C4-2B (cell line): ENCODE measurements at regions not wholly inside any gene's neighbourhood (a gene's known extent, or its start where the extent isn't known, plus 50 kb on each side); places are given as distances from the start of the nearest gene placed in this dataset.

Experiments used
- H3K27ac ChIP-seq: fragments of 450-650 bp; 2 replicates; pipeline ENCODE4 v1.5.1; 2017
- ZFX ChIP-seq: fragments of 450-650 bp; IDR thresholded peaks from 2 replicates; pipeline ENCODE4 v1.6.1; 2017
- TF ChIP-seq, protein P1 (sequence below): fragments of 450-650 bp; conservative IDR thresholded peaks from 2 replicates; pipeline ENCODE4 v1.5.1; 2017; ENCODE audit warnings: mild to moderate bottlenecking

DNA sequence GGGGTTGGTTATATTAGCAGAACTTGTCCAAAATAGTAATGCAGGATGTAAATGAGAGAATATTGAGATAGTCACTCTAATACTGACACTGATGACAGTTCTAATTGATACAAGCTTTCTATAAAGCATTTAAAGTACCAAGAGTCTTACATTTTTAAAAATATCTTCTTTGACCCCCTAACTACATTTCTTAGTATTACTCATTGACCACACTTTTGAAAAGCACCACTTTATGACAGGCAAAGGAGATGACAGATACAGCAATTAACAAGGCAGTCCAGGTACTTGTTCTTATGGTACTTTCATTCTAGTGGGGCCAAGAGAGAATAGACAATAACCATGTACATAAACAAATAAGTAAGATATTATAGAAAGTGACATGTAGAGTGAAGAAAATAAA, 139.4 kb upstream of the EYA4 start:
- TF ChIP-seq, protein P1, sequence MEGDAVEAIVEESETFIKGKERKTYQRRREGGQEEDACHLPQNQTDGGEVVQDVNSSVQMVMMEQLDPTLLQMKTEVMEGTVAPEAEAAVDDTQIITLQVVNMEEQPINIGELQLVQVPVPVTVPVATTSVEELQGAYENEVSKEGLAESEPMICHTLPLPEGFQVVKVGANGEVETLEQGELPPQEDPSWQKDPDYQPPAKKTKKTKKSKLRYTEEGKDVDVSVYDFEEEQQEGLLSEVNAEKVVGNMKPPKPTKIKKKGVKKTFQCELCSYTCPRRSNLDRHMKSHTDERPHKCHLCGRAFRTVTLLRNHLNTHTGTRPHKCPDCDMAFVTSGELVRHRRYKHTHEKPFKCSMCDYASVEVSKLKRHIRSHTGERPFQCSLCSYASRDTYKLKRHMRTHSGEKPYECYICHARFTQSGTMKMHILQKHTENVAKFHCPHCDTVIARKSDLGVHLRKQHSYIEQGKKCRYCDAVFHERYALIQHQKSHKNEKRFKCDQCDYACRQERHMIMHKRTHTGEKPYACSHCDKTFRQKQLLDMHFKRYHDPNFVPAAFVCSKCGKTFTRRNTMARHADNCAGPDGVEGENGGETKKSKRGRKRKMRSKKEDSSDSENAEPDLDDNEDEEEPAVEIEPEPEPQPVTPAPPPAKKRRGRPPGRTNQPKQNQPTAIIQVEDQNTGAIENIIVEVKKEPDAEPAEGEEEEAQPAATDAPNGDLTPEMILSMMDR: no peak
- no peak for TF ChIP-seq ZFX
- H3K27ac ChIP-seq: no peak overlapping the region

DNA sequence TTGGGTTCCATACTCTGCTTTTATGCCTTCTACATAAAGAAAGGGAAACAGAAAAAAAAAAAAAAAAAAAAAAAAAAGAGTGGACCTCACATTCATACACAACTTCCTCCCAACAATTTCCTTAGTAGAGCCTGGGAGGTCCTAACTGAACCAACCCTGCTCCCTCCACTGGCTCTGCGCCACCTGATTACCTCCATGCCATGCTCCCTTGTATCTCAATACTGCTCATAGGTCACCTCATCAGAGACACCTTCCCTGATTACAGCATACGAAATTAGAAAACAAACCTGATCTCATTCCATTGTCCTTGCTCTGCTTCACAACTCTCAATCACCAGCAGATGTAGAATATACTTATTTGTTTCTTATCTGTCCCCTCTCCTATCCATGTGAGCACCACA, 134.2 kb upstream of the EYA4 start:
- TF ChIP-seq, protein P1: no peak
- no peak for TF ChIP-seq ZFX
- no peak overlapping the region for H3K27ac ChIP-seq

DNA sequence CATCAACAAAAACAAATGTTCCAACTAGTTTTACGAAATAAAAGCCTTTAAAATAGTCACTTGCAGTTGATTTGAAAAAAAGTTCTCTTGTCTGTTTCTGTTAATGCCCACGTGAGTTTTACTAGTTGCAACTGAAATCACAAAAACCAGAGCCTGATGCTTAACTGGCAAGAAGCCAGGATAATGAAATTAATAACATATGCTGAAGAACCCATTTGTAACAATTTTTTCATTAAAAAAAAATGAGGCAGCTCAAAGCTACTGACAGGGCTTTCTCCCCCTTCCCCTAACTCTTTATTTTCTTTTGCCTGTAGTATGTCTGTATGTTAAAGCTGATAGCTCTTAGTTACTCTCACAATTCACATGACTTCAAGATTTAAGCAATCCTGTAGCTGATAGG, 132.7 kb upstream of the EYA4 start:
- no peak overlapping the region for H3K27ac ChIP-seq
- TF ChIP-seq, protein P1: no peak
- no peak for TF ChIP-seq ZFX

DNA sequence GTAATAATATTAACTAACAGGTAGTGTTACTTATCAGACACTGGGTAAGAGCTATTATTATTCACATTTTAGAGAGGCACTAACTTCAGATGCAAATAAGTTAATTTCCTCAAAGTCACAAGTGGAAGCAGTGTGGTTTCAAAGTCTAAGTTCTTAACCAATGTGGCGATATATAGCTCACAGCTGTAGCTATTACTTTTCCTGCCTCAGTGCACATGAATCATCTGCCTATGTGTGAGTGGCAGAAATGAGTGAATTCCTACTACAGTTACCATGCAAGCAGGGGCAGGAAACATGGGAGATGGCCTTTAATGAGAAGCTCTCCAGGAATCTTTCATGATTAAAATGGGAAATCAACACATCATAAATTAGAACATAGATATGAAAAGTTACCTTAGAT, 126.2 kb upstream of the EYA4 start:
- no peak overlapping the region for H3K27ac ChIP-seq
- TF ChIP-seq ZFX: no peak
- TF ChIP-seq, protein P1: no peak

DNA sequence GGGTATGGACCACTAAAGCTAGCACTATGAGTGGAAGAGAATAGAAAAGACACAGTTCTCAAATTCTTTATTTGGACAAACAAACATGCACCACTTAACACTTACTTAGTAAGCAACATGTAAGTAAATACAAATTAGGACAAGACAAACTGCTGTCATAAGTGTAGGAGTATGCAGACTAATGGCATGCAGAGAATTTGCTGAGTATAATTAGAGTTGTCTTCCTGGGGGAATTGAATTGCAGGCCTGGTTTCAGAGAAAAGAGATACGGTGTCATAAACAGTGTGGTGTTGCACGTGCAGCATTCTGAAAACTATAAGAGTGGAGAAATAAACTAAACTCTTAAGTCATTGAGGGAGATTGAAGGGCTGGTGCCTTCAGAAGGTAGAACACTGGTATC, 125.2 kb upstream of the EYA4 start:
- no peak overlapping the region for H3K27ac ChIP-seq
- no peak for TF ChIP-seq ZFX
- TF ChIP-seq, protein P1: no peak

DNA sequence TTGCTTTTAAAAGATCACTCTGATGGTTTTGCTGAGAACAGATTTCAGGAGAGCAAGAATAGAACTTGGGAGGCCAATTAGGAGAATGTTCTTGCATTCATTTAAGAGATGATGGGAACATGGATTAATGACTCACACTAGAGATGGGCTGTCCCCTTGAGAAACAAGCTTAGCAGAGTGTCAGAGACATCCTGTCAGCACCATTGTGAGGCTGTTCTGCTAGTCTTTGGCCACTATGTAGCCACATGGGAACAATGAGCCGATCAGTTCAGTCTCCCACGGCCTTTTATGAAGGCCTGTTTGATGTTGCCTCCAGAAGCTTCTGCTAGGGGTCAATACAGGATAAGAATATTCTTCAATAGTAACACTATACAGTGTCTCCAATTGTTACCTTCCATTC, 113.0 kb upstream of the EYA4 start:
- no peak for TF ChIP-seq ZFX
- TF ChIP-seq, protein P1: no peak

DNA sequence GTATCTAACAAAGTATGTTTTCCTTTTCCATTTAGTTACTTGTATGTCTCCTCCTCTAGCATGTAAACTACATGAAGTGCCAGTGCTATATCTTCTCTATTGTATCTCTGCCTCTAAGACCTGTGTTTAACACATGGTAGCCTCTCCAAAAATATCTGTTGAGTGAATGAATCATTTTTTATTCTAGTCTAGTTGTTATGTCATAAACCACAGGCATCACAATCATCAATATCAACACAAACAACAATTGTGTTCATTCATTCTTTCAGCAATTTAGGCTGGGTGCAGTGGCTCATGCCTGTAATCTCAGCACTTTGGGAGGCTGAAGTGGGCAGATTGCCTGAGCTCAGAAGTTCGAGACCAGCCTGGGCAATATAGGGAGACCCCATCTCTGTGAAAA, 111.6 kb upstream of the EYA4 start:
- TF ChIP-seq, protein P1: no peak
- no peak for TF ChIP-seq ZFX
- no peak overlapping the region for H3K27ac ChIP-seq

More for the DNA sequence above, 113.0 kb upstream of the EYA4 start:
- no peak overlapping the region for H3K27ac ChIP-seq
